ENCODE measurements at regions not wholly inside any gene's neighbourhood (a gene's known extent, or its start where the extent isn't known, plus 50 kb on each side); places are given as distances from the start of the nearest gene placed in this dataset.
A peak's percentile ranks its signal among the peaks of the same experiment; 100 is the strongest.

- DNase-seq (ENCODE audit: low read depth): no peak
Measured at GRCh38 chr6:156419594-156419993, 357.6 kb upstream of the ARID1B start.

DNA sequence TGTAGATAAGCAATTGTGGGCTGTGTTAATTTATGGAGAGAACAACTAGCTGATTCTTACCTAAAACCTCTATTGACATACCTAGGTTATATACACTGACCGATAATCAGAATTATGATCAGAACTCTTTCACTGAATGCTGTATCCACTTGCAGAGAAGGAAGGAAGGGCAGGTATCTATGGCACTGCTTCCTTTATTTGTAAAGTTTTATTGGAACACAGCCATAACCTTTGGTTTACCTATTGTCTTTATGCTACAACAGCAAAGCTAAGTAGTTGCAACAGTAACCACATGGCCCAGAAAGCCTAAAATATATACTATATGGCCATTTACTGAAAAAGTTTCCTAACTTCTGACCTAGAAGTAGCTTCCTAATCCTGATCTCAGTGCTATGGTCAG lies 358.9 kb upstream of the ARID1B start:
- DNase-seq (ENCODE audit: low read depth): no peak

- no peak for DNase-seq (ENCODE audit: low read depth)
Measured at GRCh38 chr6:156416391-156416790, 360.8 kb upstream of the ARID1B start.

GRCh38 chr6:156413154-156413553 lies 364.0 kb upstream of the ARID1B start:
- DNase-seq (ENCODE audit: low read depth): peak; percentile 21

- no peak for DNase-seq (ENCODE audit: low read depth)
Measured at GRCh38 chr6:156410649-156411048, 366.5 kb upstream of the ARID1B start.

DNA sequence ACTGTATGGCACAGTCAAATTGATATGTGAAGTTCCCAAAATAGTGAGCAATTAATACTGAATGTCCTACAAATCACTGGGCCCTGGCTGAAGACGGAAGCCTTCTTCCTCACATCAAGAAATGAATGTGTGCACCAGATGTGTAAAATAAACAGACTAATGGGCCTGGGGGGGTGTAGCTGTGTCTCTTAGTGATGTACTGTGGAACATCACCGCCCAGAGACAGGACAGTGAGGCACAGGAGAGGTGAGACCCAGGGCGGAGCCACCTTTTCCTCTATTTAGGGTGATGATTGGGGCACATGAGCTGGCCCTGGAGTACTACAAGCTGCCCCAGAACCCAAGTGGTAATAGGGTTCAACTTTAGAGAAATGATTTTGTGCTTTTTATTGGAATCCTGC lies 368.5 kb upstream of the ARID1B start:
- no peak for DNase-seq (ENCODE audit: low read depth)

DNA sequence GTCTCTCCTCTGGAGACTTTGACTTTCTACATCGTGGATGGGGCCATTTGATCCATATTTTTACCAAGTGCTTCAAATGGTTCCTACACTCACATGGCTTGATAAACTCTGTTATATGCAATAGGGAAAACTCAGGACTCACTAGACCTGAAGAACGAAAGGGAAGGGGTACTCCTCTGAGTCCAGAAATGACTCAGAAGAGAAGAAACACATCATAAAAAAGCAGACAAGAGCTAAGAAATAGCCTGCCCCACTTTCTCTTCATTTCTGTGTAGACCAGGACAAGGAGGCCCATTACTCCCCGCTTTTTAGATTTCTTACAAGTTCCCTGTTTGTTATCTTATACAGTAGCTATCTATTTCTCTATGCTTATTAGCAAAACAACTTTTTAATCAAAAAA lies 369.8 kb upstream of the ARID1B start:
- no peak for DNase-seq (ENCODE audit: low read depth)

- DNase-seq (ENCODE audit: low read depth): no peak
Measured at GRCh38 chr6:156406688-156407087, 370.5 kb upstream of the ARID1B start.

DNA sequence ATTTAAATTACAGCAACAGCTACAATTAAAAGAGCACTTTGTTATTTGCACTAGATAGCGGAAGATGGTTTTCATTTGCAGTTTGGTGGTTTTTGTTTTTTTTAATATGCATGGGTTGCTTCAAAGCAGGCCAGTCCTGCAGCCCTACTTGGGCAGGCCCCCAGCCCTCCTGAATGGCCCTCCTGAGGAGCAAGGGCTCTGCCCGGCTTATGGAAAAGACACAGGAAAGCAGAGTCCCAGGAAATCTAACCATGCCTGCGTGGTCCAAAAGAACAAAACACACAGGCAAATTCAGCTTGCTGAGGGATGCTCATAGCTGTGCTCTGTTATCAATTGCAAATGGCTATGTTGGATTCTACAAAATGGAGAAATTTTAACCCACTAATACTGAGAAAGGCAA lies 371.1 kb upstream of the ARID1B start:
- no peak for DNase-seq (ENCODE audit: low read depth)

- DNase-seq (ENCODE audit: low read depth): no peak
Measured at GRCh38 chr6:156402628-156403027, 374.6 kb upstream of the ARID1B start.

GRCh38 chr6:156402227-156402626 lies 375.0 kb upstream of the ARID1B start:
- DNase-seq (ENCODE audit: low read depth): no peak

- no peak for DNase-seq (ENCODE audit: low read depth)
Measured at GRCh38 chr6:156400487-156400886, 376.7 kb upstream of the ARID1B start.

DNA sequence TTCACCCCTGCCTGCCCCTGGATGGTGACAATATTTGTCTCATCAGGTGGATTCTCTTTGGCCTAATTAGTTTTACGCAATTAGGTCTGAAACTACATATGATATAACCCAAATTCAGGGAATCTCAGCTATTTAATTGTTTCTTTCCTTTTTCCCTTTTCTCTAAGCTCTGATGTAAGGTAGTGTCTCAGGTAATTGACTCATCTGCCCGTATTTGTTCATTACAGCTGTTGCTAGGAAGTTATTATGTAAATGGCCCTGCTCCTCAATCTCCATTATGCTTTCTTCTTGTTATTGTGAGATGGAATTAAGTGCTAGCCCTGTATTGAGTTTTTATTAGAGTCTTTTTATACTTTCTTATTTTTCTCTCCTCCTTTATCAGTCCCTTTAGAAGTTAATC lies 378.2 kb upstream of the ARID1B start:
- DNase-seq (ENCODE audit: low read depth): no peak

DNA sequence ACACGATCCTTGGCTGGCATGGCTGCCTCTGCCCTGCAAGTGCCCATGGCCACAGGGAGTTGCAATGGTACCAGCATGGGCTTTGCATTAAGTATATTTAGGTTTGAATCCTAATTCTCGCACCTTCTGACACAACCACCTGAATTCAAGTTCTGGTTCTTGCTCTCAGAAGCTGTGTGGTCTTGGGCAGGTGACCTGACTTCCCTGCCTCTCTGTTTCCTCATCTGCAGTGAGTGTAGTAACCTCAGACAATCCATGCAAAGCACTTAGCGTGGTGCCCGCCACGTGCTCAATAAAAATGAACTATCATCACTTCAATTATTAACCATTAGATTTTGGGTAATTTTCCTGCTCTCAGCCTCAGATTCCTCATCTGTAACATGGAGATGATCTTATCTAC lies 378.8 kb upstream of the ARID1B start:
- no peak for DNase-seq (ENCODE audit: low read depth)

DNA sequence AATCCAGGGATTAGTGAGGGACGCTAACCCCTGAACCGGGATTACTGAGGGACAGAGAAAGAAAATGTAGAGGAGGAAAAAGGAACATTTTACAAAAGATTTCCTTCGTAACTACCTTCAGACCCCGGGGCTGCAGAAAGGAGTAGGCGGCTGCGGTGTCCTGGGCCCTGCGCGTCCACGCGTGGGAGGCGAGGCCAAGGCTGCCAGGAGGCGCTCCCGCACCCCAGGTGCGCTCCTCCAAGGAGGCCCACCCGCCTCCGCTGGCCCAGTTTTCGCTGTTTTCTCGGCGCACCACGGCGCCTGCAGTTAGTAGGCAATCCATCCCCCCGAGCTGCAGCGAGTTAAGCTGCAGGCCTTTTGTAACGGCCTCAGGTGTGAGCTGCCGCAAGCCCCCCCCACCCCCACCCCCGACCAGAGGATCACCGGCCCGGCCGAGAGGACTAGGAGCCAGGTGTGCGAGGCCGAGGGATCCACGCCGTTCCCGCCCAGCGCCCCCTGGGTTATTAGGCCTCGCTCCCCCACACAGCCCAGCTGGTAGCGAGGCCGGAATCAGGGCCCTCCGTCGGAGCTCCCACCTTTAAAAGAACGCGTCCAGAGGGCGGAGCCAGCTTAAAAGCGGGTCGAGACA lies 380.3 kb upstream of the ARID1B start:
- DNase-seq (ENCODE audit: low read depth): no peak

GRCh38 chr6:156396068-156396771 lies 381.0 kb upstream of the ARID1B start:
- DNase-seq (ENCODE audit: low read depth): no peak

GRCh38 chr6:156395276-156395675 lies 381.9 kb upstream of the ARID1B start:
- no peak for DNase-seq (ENCODE audit: low read depth)

DNA sequence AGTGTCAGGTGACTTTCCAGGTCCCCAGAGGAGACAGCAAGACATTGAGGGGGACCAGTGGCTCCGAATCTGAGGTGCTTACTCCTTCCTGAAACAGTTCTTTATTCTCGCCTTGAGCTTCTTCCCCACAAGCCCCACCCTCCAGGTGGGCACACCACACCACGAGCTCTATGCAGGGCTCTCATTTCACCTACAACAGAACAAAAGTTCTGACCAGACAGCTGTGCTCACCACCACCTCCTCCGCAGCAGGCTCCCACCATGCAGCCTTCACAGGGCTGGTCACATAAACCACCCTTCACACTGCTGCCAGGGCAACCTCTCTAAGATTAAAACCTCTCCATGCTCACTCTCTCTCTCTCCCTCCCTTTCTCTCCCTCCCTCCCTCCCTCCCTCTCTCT lies 384.5 kb upstream of the ARID1B start:
- no peak for DNase-seq (ENCODE audit: low read depth)

GRCh38 chr6:156391977-156392376 lies 385.2 kb upstream of the ARID1B start:
- DNase-seq (ENCODE audit: low read depth): no peak

DNA sequence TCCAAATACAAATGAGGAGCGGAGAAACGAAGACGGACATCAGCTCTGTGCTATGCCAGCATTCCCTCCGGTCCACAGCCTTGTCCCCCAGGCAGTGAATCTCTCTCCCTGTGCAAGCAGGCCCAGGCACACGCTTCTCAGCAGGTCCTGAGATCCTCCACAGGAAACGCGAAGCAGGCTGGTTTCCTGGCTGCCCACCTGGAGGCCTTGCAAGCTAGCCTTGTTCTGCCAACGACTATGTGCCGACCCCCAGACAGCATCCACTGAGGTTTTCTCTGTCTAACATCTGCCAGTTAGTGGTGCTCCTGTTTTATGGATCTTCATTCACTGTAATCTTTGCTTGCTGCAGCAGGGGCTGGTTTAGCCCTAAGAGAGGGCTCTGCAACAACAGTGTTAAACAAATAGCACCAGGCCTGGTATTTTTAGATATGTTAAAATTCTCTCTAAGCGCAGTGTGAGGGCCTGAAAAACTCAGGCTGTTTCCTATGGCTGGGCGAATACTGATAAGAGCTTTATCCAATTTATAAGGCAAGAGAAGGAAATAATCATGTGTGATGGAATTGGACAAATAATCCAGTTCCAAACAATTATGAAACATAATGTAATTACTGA lies 386.0 kb upstream of the ARID1B start:
- DNase-seq (ENCODE audit: low read depth): no peak

- no peak for DNase-seq (ENCODE audit: low read depth)
Measured at GRCh38 chr6:156390621-156391020, 386.6 kb upstream of the ARID1B start.

- no peak for DNase-seq (ENCODE audit: low read depth)
Measured at GRCh38 chr6:156389296-156389695, 387.9 kb upstream of the ARID1B start.

GRCh38 chr6:156387472-156387871 lies 389.7 kb upstream of the ARID1B start:
- DNase-seq (ENCODE audit: low read depth): no peak
